SK-N-SH treated with all-trans-retinoic acid at 6 μM for 48 hours (cell line): ENCODE measurements at regions not wholly inside any gene's neighbourhood (a gene's known extent, or its start where the extent isn't known, plus 50 kb on each side); places are given as distances from the start of the nearest gene placed in this dataset.

Experiments
- CREB5 ChIP-seq: fragments of 250-450 bp; sonication (Bioruptor Pico); IDR thresholded peaks from 2 replicates; pipeline ENCODE4 v1.5.1; 2020; ENCODE audit warnings: low read depth, mild to moderate bottlenecking, moderate library complexity
- CSRNP3 ChIP-seq: fragments of 250-450 bp; sonication (Bioruptor Pico); IDR thresholded peaks from 2 replicates; pipeline ENCODE4 v1.5.1; 2021; ENCODE audit warnings: mild to moderate bottlenecking, moderate library complexity
- ESRRG ChIP-seq: fragments of 250-450 bp; sonication (Bioruptor Pico); IDR thresholded peaks from 2 replicates; pipeline ENCODE4 v1.6.1; 2021; ENCODE audit warnings: mild to moderate bottlenecking
- ISL1 ChIP-seq: fragments of 250-450 bp; sonication (Bioruptor Pico); IDR thresholded peaks from 2 replicates; pipeline ENCODE4 v2.1.2; 2022; ENCODE audit warnings: mild to moderate bottlenecking, moderate library complexity
- PPARA ChIP-seq: fragments of 250-450 bp; sonication (Bioruptor Pico); IDR thresholded peaks from 2 replicates; pipeline ENCODE4 v1.5.0; 2020; ENCODE audit warnings: mild to moderate bottlenecking, borderline replicate concordance
- RARB ChIP-seq: fragments of 250-450 bp; sonication (Bioruptor Pico); IDR thresholded peaks from 2 replicates; pipeline ENCODE4 v1.8.0; 2021; ENCODE audit warnings: mild to moderate bottlenecking, moderate library complexity
- ZFP3 ChIP-seq: fragments of 250-450 bp; sonication (Bioruptor Pico); IDR thresholded peaks from 2 replicates; pipeline ENCODE4 v1.5.0; 2020; ENCODE audit warnings: mild to moderate bottlenecking, moderate library complexity
- TF ChIP-seq, protein P1 (sequence below): fragments of 250-450 bp; sonication (Bioruptor Pico); IDR thresholded peaks from 2 replicates; pipeline ENCODE4 v1.8.0; 2021; ENCODE audit warnings: low read depth, mild to moderate bottlenecking, moderate library complexity, borderline replicate concordance
- TF ChIP-seq, protein P2 (sequence below): fragments of 250-450 bp; sonication (Bioruptor Pico); IDR thresholded peaks from 2 replicates; pipeline ENCODE4 v1.8.0; 2020; ENCODE audit warnings: mild to moderate bottlenecking, moderate library complexity, borderline replicate concordance

GRCh38 chr1:56199956-56200355 is 379.4 kb downstream of the PLPP3 start:
- TF ChIP-seq CSRNP3 (CRISPR knock-in tag) (no peak), ESRRG (no peak), CREB5 (CRISPR knock-in tag) (no peak), RARB (CRISPR knock-in tag) (no peak), PPARA (CRISPR knock-in tag) (no peak), ISL1 (CRISPR knock-in tag) (no peak), ZFP3 (CRISPR knock-in tag) (no peak)
- TF ChIP-seq, protein P1, sequence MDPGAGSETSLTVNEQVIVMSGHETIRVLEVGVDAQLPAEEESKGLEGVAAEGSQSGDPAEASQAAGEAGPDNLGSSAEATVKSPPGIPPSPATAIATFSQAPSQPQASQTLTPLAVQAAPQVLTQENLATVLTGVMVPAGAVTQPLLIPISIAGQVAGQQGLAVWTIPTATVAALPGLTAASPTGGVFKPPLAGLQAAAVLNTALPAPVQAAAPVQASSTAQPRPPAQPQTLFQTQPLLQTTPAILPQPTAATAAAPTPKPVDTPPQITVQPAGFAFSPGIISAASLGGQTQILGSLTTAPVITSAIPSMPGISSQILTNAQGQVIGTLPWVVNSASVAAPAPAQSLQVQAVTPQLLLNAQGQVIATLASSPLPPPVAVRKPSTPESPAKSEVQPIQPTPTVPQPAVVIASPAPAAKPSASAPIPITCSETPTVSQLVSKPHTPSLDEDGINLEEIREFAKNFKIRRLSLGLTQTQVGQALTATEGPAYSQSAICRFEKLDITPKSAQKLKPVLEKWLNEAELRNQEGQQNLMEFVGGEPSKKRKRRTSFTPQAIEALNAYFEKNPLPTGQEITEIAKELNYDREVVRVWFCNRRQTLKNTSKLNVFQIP (CRISPR knock-in tag) = no peak
- TF ChIP-seq, protein P2, sequence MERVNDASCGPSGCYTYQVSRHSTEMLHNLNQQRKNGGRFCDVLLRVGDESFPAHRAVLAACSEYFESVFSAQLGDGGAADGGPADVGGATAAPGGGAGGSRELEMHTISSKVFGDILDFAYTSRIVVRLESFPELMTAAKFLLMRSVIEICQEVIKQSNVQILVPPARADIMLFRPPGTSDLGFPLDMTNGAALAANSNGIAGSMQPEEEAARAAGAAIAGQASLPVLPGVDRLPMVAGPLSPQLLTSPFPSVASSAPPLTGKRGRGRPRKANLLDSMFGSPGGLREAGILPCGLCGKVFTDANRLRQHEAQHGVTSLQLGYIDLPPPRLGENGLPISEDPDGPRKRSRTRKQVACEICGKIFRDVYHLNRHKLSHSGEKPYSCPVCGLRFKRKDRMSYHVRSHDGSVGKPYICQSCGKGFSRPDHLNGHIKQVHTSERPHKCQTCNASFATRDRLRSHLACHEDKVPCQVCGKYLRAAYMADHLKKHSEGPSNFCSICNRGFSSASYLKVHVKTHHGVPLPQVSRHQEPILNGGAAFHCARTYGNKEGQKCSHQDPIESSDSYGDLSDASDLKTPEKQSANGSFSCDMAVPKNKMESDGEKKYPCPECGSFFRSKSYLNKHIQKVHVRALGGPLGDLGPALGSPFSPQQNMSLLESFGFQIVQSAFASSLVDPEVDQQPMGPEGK (CRISPR knock-in tag) = no peak
